Kidney (tissue), 13 donors: ENCODE measurements at regions not wholly inside any gene's neighbourhood (a gene's known extent, or its start where the extent isn't known, plus 50 kb on each side); places are given as distances from the start of the nearest gene placed in this dataset.

ENCODE experiments used
- DNase-seq, 5 donors: peaks; one replicate each; pipeline ENCODE4 v3.0.0-alpha.2; 2013 to 2020
- FAIRE-seq: peaks from 2 replicates; lab custom pipeline; 2012; peaks lifted over from hg19 to GRCh38; lab: Jason Lieb, UNC
- H3K27ac ChIP-seq, 2 donors: one replicate each; pipeline ENCODE4 v1.7.0; 2013; ENCODE audit warnings: low read depth in 2 of 2, low read length in 2 of 2, inconsistent platforms in 1 of 2
- H3K27me3 ChIP-seq: one replicate; pipeline ENCODE4 v1.7.1; 2013; ENCODE audit warnings: low read length, inconsistent platforms; ENCODE audit not compliant: control insufficient read depth, insufficient read depth
- H3K36me3 ChIP-seq, 3 donors: one replicate each; pipeline versions ENCODE4 v1.7.0 to v1.7.1; 2013; ENCODE audit warnings: low read length in 3 of 3, control low read depth in 1 of 3, inconsistent platforms in 1 of 3; ENCODE audit not compliant: insufficient read depth in 3 of 3, control insufficient read depth in 2 of 3
- H3K4me1 ChIP-seq, 3 donors: one replicate each; pipeline versions ENCODE4 v1.7.0 to v1.7.1; 2013; ENCODE audit warnings: low read length in 3 of 3, inconsistent platforms in 1 of 3, low read depth in 1 of 3; ENCODE audit not compliant: control insufficient read depth in 2 of 3, insufficient read depth in 2 of 3
- H3K4me3 ChIP-seq, 3 donors: one replicate each; pipeline versions ENCODE4 v1.7.0 to v1.8.1; 2013; ENCODE audit warnings: low read length in 3 of 3, control low read depth in 1 of 3, inconsistent platforms in 1 of 3
- H3K9ac ChIP-seq, 3 donors: one replicate each; pipeline versions ENCODE4 v1.7.0 to v1.7.1; 2013; ENCODE audit warnings: low read length in 3 of 3, control low read depth in 1 of 3, inconsistent platforms in 1 of 3
- H3K9me3 ChIP-seq, 3 donors: one replicate each; pipeline versions ENCODE4 v1.7.0 to v1.7.1; 2013; ENCODE audit warnings: low read length in 3 of 3, control low read depth in 1 of 3, inconsistent platforms in 1 of 3; ENCODE audit not compliant: control insufficient read depth in 2 of 3, insufficient read depth in 1 of 3
- intact Hi-C: fragments of 100-400 bp; cut with DNase I; formaldehyde crosslinking; loops from one replicate; pipeline ENCODE4 v1.11.1; 2022
- TF ChIP-seq, protein P1 (sequence below): IDR thresholded peaks from 3 replicates; pipeline ENCODE4 v1.5.1; 2012; ENCODE audit warnings: mild to moderate bottlenecking, moderate library complexity, borderline replicate concordance; ENCODE audit not compliant: insufficient read depth; ENCODE audit errors: extremely low read depth
- donor health status: control.
- donor health status: control.
- donor health status: control.
- donor health status: control.
- donor health status: control.
- donor health status: DM: yes; HTN: yes; CAD: no.
- donor health status: Normal renal cell carcinoma (clear cell type).

DNA sequence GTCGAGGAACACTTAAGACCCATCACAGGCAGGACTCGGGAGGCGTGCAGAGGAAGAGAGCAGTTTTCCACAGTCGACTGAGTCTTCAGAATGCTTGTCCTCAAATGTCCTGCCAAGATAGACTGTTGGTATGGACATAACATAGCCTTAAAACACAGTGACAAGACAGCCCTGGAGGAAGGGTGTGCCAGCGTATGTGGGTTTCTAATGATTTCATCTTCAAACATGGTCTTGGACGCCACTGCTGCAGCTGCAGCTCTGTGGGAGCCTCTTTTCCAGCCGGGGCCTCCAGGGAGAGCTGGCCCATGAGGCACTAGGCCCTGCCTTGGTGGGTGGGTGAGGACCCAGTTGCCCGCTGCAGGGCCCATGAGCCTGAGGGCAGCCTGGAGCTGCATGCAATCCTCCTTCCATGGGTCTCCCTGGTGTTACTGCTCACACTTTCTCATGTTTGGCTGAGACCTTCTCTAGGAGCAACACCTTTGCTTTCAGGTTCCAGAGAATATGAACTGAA is 198.6 kb downstream of the KLF13 start:
- DNase-seq (peak in 1 of 5 donors; percentile 10), FAIRE-seq (no peak)
- H3K9ac ChIP-seq, result no peak overlapping the region
- TF ChIP-seq, protein P1, sequence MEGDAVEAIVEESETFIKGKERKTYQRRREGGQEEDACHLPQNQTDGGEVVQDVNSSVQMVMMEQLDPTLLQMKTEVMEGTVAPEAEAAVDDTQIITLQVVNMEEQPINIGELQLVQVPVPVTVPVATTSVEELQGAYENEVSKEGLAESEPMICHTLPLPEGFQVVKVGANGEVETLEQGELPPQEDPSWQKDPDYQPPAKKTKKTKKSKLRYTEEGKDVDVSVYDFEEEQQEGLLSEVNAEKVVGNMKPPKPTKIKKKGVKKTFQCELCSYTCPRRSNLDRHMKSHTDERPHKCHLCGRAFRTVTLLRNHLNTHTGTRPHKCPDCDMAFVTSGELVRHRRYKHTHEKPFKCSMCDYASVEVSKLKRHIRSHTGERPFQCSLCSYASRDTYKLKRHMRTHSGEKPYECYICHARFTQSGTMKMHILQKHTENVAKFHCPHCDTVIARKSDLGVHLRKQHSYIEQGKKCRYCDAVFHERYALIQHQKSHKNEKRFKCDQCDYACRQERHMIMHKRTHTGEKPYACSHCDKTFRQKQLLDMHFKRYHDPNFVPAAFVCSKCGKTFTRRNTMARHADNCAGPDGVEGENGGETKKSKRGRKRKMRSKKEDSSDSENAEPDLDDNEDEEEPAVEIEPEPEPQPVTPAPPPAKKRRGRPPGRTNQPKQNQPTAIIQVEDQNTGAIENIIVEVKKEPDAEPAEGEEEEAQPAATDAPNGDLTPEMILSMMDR, result no peak
- H3K4me3 ChIP-seq, result no peak overlapping the region
- H3K27ac ChIP-seq, result no peak overlapping the region
- H3K4me1 ChIP-seq, result no peaks in the 10 kb centered on the region
- H3K36me3 ChIP-seq, result peaks cover 0 to 6% (median 0%) of the 10 kb centered on the region in 3 donors
- no peaks in the 10 kb centered on the region for H3K27me3 ChIP-seq
- intact Hi-C loops, result no loop called here
- H3K9me3 ChIP-seq, result no peaks in the 10 kb centered on the region

DNA sequence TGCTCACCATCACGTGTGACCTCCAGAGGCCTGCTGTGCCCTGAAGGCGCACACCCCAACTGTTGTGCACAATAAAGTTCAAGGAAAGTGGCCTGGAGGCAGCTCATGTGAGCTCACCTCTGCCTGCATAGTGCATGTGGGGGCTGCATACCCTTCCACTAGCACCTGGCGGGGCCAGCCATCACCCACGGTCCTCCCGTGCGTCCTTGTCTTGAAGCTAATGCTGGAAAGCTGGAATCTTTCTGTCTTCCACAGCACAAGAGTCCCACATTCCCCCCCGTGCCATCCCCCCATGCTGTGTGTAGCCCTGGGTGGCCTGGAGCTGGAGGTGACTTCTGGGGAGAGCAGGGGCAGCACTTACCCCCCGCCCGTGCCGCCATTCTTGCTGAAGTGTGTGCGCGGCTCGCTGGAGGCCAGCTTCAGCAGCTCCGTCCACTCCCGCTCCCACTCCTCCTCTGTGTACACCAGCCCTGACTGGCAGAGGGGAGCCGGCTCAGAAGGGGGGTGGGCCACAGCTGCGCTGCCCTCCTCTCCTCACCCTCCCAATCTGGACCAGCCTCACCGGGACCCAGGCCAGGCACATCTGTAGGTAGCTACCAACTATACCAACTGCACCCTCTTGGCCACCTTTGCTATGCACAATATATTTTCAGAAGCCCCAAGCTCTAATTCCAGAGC is 199.5 kb downstream of the KLF13 start:
- DNase-seq (no peak), FAIRE-seq (no peak)
- Histone ChIP-seq H3K27me3 (no peaks in the 10 kb centered on the region), H3K36me3 (peaks cover 0 to 6% (median 0%) of the 10 kb centered on the region in 3 donors), H3K9ac (no peak overlapping the region), H3K9me3 (no peaks in the 10 kb centered on the region), H3K4me1 (no peaks in the 10 kb centered on the region), H3K4me3 (no peak overlapping the region), H3K27ac (no peak overlapping the region)
- intact Hi-C loops, result no loop called here
- TF ChIP-seq, protein P1, result no peak

DNA sequence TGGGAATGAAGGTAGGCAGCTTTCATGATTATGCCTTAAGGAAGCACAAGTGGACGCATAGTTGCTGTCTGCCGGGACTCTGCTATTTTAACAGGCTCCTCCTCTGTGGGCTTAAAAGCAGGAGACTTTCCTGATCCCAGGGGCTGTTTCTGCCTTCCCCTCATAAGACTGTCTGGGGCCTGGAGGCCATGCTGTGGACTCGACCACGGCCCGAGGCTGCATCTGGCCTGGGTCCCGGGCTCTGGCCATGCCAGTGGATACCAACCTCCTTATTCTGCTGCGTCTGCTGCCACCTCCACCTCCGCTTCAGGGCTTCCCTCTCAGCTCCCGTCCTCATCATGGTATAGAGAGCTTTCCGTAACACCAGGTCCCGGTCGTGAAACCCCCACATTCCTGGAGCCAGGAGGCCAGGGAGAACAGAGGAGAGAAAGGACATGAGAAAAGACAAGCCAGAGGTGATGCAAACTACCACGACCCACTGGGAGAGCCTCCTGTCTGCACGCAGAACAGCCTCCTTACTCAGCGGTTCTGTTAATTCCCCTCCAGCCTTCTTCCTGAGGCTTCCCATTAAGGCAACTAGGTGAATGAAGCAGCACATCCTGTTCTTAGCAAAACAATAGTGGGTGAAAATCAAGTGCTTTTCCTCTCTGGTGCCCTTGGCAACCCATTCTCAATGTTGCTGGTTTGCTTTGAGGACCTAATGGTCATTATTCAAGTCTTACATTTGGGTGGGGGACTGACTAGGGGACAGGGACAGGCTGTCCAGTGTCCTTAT is 200.5 kb downstream of the KLF13 start:
- intact Hi-C loops, result no loop called here

More for the DNA sequence above, 200.5 kb downstream of the KLF13 start:
- Histone ChIP-seq H3K9ac (no peak overlapping the region), H3K27ac (no peak overlapping the region), H3K4me1 (no peaks in the 10 kb centered on the region), H3K9me3 (no peaks in the 10 kb centered on the region), H3K36me3 (peaks cover 0 to 6% (median 0%) of the 10 kb centered on the region in 3 donors), H3K4me3 (no peak overlapping the region), H3K27me3 (no peaks in the 10 kb centered on the region)
- TF ChIP-seq, protein P1, result no peak
- DNase-seq (no peak), FAIRE-seq (no peak)
